ENCODE measurements at regions not wholly inside any gene's neighbourhood (a gene's known extent, or its start where the extent isn't known, plus 50 kb on each side); places are given as distances from the start of the nearest gene placed in this dataset.

DNA sequence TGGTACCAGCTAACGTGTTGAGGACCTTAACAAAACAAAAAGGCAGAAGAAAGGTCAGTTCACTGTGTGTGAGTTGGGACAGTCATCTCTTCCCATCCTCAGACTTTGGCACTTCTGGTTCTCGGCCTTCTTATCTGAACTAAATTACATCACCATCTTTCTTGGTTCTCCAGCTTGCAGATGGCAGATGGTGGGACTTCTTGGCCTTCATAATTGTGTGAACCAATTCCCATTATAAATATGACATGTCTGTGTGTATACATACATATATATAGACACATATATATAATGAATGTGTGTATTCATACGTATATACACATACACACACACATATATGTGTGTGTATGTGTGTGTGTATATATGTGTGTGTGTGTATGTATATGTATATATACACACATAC is 301.2 kb upstream of the TRIB2 start:
- TF ChIP-seq, protein P1, sequence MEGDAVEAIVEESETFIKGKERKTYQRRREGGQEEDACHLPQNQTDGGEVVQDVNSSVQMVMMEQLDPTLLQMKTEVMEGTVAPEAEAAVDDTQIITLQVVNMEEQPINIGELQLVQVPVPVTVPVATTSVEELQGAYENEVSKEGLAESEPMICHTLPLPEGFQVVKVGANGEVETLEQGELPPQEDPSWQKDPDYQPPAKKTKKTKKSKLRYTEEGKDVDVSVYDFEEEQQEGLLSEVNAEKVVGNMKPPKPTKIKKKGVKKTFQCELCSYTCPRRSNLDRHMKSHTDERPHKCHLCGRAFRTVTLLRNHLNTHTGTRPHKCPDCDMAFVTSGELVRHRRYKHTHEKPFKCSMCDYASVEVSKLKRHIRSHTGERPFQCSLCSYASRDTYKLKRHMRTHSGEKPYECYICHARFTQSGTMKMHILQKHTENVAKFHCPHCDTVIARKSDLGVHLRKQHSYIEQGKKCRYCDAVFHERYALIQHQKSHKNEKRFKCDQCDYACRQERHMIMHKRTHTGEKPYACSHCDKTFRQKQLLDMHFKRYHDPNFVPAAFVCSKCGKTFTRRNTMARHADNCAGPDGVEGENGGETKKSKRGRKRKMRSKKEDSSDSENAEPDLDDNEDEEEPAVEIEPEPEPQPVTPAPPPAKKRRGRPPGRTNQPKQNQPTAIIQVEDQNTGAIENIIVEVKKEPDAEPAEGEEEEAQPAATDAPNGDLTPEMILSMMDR (IDR thresholded peaks at IDR 0.05): no peak
- TF ChIP-seq EZH2 (IDR thresholded peaks at IDR 0.05) (no peak), EZH2phosphoT487 (IDR thresholded peaks at IDR 0.05) (no peak)
- H3K9me3 Mint-ChIP-seq: peaks cover 12% of the 10 kb centered on the region
- H3K27me3 Mint-ChIP-seq (ENCODE audit: insufficient read depth, low read depth): peaks cover 6% of the 10 kb centered on the region
- Histone ChIP-seq H3K4me2 (no peak overlapping the region), H3K4me3 (no peak overlapping the region), H3K9ac (no peak overlapping the region), H3K9me3 (ENCODE audit: low read depth) (no peaks in the 10 kb centered on the region), H3K79me2 (ENCODE audit: low read depth) (no peaks in the 10 kb centered on the region), H3K4me1 (no peaks in the 10 kb centered on the region), H3K27me3 (no peaks in the 10 kb centered on the region), H4K20me1 (ENCODE audit: low read depth) (no peaks in the 10 kb centered on the region), H3F3A (ENCODE audit: low read depth) (no peaks in the 10 kb centered on the region), H3K27ac (no peak overlapping the region), H3K36me3 (no peaks in the 10 kb centered on the region), H2AFZ (replicated peaks) (no peak overlapping the region)
- H3K4me3 Mint-ChIP-seq: no peak overlapping the region
- no peak overlapping the region for H3K27ac Mint-ChIP-seq
- peaks cover 2% of the 10 kb centered on the region for H3K36me3 Mint-ChIP-seq
- H3K4me1 Mint-ChIP-seq: peaks cover 21% of the 10 kb centered on the region
- no peak for DNase-seq (ENCODE audit: low spot score)

DNA sequence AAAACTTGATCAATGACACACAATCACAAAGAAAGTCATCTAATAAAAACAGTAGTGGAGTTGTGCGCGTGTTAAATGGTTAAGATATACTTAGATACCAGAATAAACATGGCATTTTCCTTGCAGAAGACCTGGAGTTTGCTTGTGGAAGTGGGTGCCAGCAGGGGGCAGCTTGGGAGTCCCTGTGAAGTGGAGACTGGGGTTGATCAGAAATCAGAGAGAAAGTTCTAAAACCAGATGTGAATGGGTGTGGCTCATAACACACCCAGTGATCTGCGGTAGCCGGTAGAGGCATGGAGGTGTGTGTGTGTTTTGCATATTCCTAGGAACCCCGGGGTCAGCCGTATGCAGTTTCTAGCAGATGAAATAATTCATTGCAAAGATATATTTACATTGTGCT is 300.1 kb upstream of the TRIB2 start:
- Histone ChIP-seq H3K4me2 (no peak overlapping the region), H3K9me3 (ENCODE audit: low read depth) (no peaks in the 10 kb centered on the region), H2AFZ (replicated peaks) (no peak overlapping the region), H3K36me3 (no peaks in the 10 kb centered on the region), H3F3A (ENCODE audit: low read depth) (no peaks in the 10 kb centered on the region), H3K9ac (no peak overlapping the region), H3K79me2 (ENCODE audit: low read depth) (no peaks in the 10 kb centered on the region), H3K27ac (no peak overlapping the region), H3K4me1 (no peaks in the 10 kb centered on the region), H3K4me3 (no peak overlapping the region), H3K27me3 (no peaks in the 10 kb centered on the region), H4K20me1 (ENCODE audit: low read depth) (no peaks in the 10 kb centered on the region)
- peaks cover 6% of the 10 kb centered on the region for H3K27me3 Mint-ChIP-seq (ENCODE audit: insufficient read depth, low read depth)
- no peaks in the 10 kb centered on the region for H3K36me3 Mint-ChIP-seq
- H3K9me3 Mint-ChIP-seq: peaks cover 6% of the 10 kb centered on the region
- peak; percentile 12 for DNase-seq (ENCODE audit: low spot score)
- no peak overlapping the region for H3K4me3 Mint-ChIP-seq
- TF ChIP-seq EZH2 (IDR thresholded peaks at IDR 0.05): no peak
- TF ChIP-seq, protein P1 (IDR thresholded peaks at IDR 0.05): peak; percentile 36
- H3K4me1 Mint-ChIP-seq: peaks cover 21% of the 10 kb centered on the region
- H3K27ac Mint-ChIP-seq: no peak overlapping the region

DNA sequence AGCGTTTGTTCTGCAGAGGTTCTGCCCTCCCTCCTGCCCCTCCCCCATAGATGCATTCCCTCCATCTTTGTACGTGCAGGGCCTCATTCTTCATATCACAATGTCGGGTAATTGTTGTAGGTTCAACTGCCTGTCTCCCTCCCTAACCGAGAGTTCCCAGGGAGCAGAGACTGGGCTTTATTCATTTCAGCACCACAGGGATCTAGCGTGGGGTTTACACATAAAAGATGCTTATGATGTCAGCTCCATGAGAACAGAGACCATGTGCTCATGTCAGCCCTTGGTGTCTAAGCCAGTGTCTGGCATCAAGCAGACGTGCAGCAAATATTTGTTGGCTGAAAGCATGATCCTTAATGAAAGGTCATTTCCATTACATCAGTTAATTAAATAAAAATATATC is 298.9 kb upstream of the TRIB2 start:
- H4K20me1 ChIP-seq (ENCODE audit: low read depth): no peaks in the 10 kb centered on the region
- no peaks in the 10 kb centered on the region for H3K4me1 ChIP-seq
- H3K9me3 ChIP-seq (ENCODE audit: low read depth): no peaks in the 10 kb centered on the region
- H3K36me3 ChIP-seq: no peaks in the 10 kb centered on the region
- DNase-seq (ENCODE audit: low spot score): no peak
- Mint-ChIP-seq H3K4me3 (no peak overlapping the region), H3K27ac (peak overlapping the region; percentile 64), H3K9me3 (peaks cover 4% of the 10 kb centered on the region), H3K4me1 (peaks cover 16% of the 10 kb centered on the region), H3K27me3 (ENCODE audit: insufficient read depth, low read depth) (peaks cover 6% of the 10 kb centered on the region), H3K36me3 (no peaks in the 10 kb centered on the region)
- no peak overlapping the region for H3K27ac ChIP-seq
- no peak overlapping the region for H3K9ac ChIP-seq
- TF ChIP-seq, protein P1 (IDR thresholded peaks at IDR 0.05): no peak
- TF ChIP-seq EZH2 (IDR thresholded peaks at IDR 0.05): no peak
- no peaks in the 10 kb centered on the region for H3F3A ChIP-seq (ENCODE audit: low read depth)
- H2AFZ ChIP-seq (replicated peaks): no peak overlapping the region
- H3K79me2 ChIP-seq (ENCODE audit: low read depth): no peaks in the 10 kb centered on the region
- H3K4me3 ChIP-seq: no peak overlapping the region
- H3K27me3 ChIP-seq: no peaks in the 10 kb centered on the region
- H3K4me2 ChIP-seq: no peak overlapping the region

DNA sequence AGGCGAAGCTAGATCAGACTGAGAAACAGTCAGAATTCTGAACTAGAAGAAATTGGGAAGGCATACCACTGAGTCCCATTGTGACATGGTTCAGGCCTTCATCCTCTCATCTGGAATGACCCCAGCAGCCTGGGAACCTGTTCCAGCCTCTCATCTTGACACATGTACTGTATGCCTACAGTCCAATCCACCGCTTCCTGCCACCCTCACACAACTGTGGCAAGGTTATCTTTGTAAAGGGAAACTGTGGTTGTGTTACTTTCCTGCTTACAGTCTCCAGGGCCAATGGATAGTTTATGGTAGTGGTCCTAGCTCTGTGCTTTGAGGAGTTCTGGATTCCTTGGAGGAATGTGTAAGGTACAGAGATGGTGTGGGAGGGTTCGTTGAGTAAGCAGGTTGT is 296.9 kb upstream of the TRIB2 start:
- no peaks in the 10 kb centered on the region for H3K36me3 ChIP-seq
- TF ChIP-seq EZH2 (IDR thresholded peaks at IDR 0.05) (no peak), EZH2phosphoT487 (IDR thresholded peaks at IDR 0.05) (no peak)
- TF ChIP-seq, protein P1 (IDR thresholded peaks at IDR 0.05): no peak
- H2AFZ ChIP-seq (replicated peaks): no peak overlapping the region
- no peaks in the 10 kb centered on the region for H4K20me1 ChIP-seq (ENCODE audit: low read depth)
- no peaks in the 10 kb centered on the region for H3K27me3 ChIP-seq
- no peak overlapping the region for H3K4me3 ChIP-seq
- Mint-ChIP-seq H3K9me3 (no peaks in the 10 kb centered on the region), H3K36me3 (no peaks in the 10 kb centered on the region), H3K4me1 (peaks cover 11% of the 10 kb centered on the region), H3K27ac (no peak overlapping the region), H3K4me3 (no peak overlapping the region), H3K27me3 (ENCODE audit: insufficient read depth, low read depth) (peaks cover 8% of the 10 kb centered on the region)
- H3K9ac ChIP-seq: no peak overlapping the region
- no peaks in the 10 kb centered on the region for H3K9me3 ChIP-seq (ENCODE audit: low read depth)
- no peak overlapping the region for H3K27ac ChIP-seq
- H3K79me2 ChIP-seq (ENCODE audit: low read depth): no peaks in the 10 kb centered on the region
- DNase-seq (ENCODE audit: low spot score): no peak
- H3K4me1 ChIP-seq: no peaks in the 10 kb centered on the region
- H3K4me2 ChIP-seq: no peak overlapping the region
- H3F3A ChIP-seq (ENCODE audit: low read depth): no peaks in the 10 kb centered on the region
